ENCODE measurements at regions not wholly inside any gene's neighbourhood (a gene's known extent, or its start where the extent isn't known, plus 50 kb on each side); places are given as distances from the start of the nearest gene placed in this dataset.
"Not testable (repeated sequence)": the region's sequence is repeated elsewhere in the genome, so short reads cannot be mapped to it uniquely, and the experiment has no call there.

DNA sequence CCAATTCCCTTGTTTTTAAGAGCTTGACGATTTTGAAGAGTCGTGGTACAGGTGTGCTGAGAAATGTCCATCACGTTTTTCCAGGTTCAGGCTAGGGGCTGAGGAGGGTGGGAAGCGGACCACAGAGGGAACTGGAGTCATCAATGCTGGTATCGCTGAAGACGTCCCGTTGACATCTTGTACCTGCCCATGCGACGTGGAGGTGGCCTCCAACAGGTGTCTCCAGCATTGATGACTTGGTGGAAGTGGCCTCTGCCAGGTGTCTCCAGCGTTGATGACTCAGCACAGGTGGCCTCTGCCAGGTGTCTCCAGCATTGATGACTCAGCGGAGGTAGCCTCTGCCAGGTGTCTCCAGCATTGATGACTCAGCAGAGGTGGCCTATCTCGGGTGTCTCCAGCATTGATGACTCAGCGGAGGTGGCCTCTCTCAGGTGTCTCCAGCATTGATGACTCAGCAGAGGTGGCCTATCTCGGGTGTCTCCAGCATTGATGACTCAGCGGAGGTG lies 86.6 kb downstream of the ASMT start:
- ATAC-seq; H4K20me1 ChIP-seq (ENCODE audit: control insufficient read depth, insufficient read depth): not testable (repeated sequence)

DNA sequence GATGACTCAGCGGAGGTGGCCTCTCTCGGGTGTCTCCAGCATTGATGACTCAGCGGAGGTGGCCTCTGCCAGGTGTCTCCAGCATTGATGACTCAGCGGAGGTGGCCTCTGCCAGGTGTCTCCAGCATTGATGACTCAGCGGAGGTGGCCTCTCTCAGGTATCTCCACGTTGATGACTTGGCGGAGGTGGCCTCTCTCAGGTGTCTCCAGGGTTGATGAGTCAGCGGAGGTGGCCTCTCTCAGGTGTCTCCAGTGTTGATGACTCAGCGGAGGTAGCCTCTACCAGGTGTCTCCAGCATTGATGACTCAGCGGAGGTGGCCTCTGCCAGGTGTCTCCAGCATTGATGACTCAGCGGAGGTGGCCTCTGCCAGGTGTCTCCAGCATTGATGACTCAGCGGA lies 87.3 kb downstream of the ASMT start:
- BruUV-seq (replicated peaks); H4K20me1 ChIP-seq (ENCODE audit: control insufficient read depth, insufficient read depth); POLR2A ChIA-PET; H3K4me2 ChIP-seq (ENCODE audit: control insufficient read depth, insufficient read depth); H3K36me3 ChIP-seq (ENCODE audit: control insufficient read depth in 2 of 2, insufficient read depth in 2 of 2, low read length in 1 of 2); H3K4me3 ChIP-seq; in situ Hi-C loops (cut with MboI); H3K9ac ChIP-seq (ENCODE audit: control insufficient read depth, insufficient read depth, low read length); FAIRE-seq; CTCF ChIA-PET; intact Hi-C loops (cut with micrococcal nuclease; ENCODE audit: unreplicated experiment); H3K27me3 ChIP-seq (replicated peaks in 1 of 2; ENCODE audit: control insufficient read depth in 2 of 2, insufficient read depth in 2 of 2, low read length in 1 of 2); DNase-seq (ENCODE audit: low read depth, low spot score); H2AFZ ChIP-seq (ENCODE audit: control insufficient read depth, low read depth, low read length); RAD21 ChIA-PET (ENCODE audit: unreplicated experiment); H3K79me2 ChIP-seq (ENCODE audit: control insufficient read depth, insufficient read depth, low read length); SMC1A ChIA-PET (ENCODE audit: uncharacterized antibody, unreplicated experiment); H3K27ac ChIP-seq (ENCODE audit: control insufficient read depth, insufficient read depth); H3K4me1 ChIP-seq (ENCODE audit: control insufficient read depth, insufficient read depth, low read length); H3K9me3 ChIP-seq (replicated peaks; ENCODE audit: control insufficient read depth, insufficient read depth, low read length); ATAC-seq: not testable (repeated sequence)
- 88% methylated on average over 8 of the region's 12 CpGs for WGBS (ENCODE audit: insufficient coverage, insufficient replicate concordance, low lambda C conversion rate, missing lambda C conversion rate)

More for the DNA sequence above, 86.6 kb downstream of the ASMT start:
- H3K9ac ChIP-seq (ENCODE audit: control insufficient read depth, insufficient read depth, low read length); FAIRE-seq; BruUV-seq (replicated peaks); H3K27ac ChIP-seq (ENCODE audit: control insufficient read depth, insufficient read depth); DNase-seq (ENCODE audit: low read depth, low spot score); RAD21 ChIA-PET (ENCODE audit: unreplicated experiment); H2AFZ ChIP-seq (ENCODE audit: control insufficient read depth, low read depth, low read length); H3K4me2 ChIP-seq (ENCODE audit: control insufficient read depth, insufficient read depth); intact Hi-C loops (cut with micrococcal nuclease; ENCODE audit: unreplicated experiment); H3K4me1 ChIP-seq (ENCODE audit: control insufficient read depth, insufficient read depth, low read length); CTCF ChIA-PET; H3K36me3 ChIP-seq (ENCODE audit: control insufficient read depth in 2 of 2, insufficient read depth in 2 of 2, low read length in 1 of 2); POLR2A ChIA-PET; H3K27me3 ChIP-seq (replicated peaks in 1 of 2; ENCODE audit: control insufficient read depth in 2 of 2, insufficient read depth in 2 of 2, low read length in 1 of 2); in situ Hi-C loops (cut with MboI); H3K9me3 ChIP-seq (replicated peaks; ENCODE audit: control insufficient read depth, insufficient read depth, low read length); H3K4me3 ChIP-seq; SMC1A ChIA-PET (ENCODE audit: uncharacterized antibody, unreplicated experiment); H3K79me2 ChIP-seq (ENCODE audit: control insufficient read depth, insufficient read depth, low read length): not testable (repeated sequence)
- TF ChIP-seq, protein P1, sequence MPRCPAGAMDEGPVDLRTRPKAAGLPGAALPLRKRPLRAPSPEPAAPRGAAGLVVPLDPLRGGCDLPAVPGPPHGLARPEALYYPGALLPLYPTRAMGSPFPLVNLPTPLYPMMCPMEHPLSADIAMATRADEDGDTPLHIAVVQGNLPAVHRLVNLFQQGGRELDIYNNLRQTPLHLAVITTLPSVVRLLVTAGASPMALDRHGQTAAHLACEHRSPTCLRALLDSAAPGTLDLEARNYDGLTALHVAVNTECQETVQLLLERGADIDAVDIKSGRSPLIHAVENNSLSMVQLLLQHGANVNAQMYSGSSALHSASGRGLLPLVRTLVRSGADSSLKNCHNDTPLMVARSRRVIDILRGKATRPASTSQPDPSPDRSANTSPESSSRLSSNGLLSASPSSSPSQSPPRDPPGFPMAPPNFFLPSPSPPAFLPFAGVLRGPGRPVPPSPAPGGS (IDR thresholded peaks at IDR 0.05; ENCODE audit: borderline replicate concordance, insufficient read depth, low read depth, low read length, poor library complexity, severe bottlenecking), result peak; percentile 62
- 0 out of 2 replicates have a peak, but pooled peaks have one; percentile 41 for TF ChIP-seq TCF3 (IDR thresholded peaks at IDR 0.05; ENCODE audit: borderline replicate concordance, insufficient read depth, low read depth, low read length)
- WGBS (ENCODE audit: insufficient coverage, insufficient replicate concordance, low lambda C conversion rate, missing lambda C conversion rate), result 79% methylated on average over 13 of the region's 15 CpGs
